Tibial artery (tissue), 4 donors: ENCODE measurements at regions not wholly inside any gene's neighbourhood (a gene's known extent, or its start where the extent isn't known, plus 50 kb on each side); places are given as distances from the start of the nearest gene placed in this dataset.

ENCODE experiments used
- DNase-seq, 2 donors: peaks; one replicate each; pipeline ENCODE4 v3.0.0-alpha.2; 2019
- H3K27ac ChIP-seq, 2 donors: fragments of 200-600 bp; sonication (generic) in 1 of 2; 1 replicate in 1 of 2; 2 replicates in 1 of 2; pipeline ENCODE4 v1.5.1; 2018 to 2019; ENCODE audit warnings: mild to moderate bottlenecking in 1 of 2
- H3K27me3 ChIP-seq, 2 donors: fragments of 200-600 bp; sonication (generic) in 1 of 2; one replicate each; pipeline versions ENCODE4 v1.5.1 to v1.6.0; 2016 to 2019
- H3K36me3 ChIP-seq, 3 donors: fragments of 200-600 bp; sonication (generic) in 2 of 3; one replicate each; pipeline ENCODE4 v1.5.1; 2016 to 2019; ENCODE audit warnings: mild to moderate bottlenecking in 2 of 3
- H3K4me1 ChIP-seq, 4 donors: fragments of 200-600 bp; sonication (generic) in 2 of 4; 1 replicate in 3 of 4; 2 replicates in 1 of 4; pipeline ENCODE4 v1.5.1; 2016 to 2019
- H3K4me3 ChIP-seq, 2 donors: fragments of 200-600 bp; sonication (generic) in 1 of 2; 1 replicate in 1 of 2; 2 replicates in 1 of 2; pipeline ENCODE4 v1.5.1; 2018 to 2019; ENCODE audit warnings: mild to moderate bottlenecking in 2 of 2
- H3K9me3 ChIP-seq, 3 donors: fragments of 200-600 bp; sonication (generic) in 1 of 3; one replicate each; pipeline ENCODE4 v1.5.1; 2016 to 2019
- intact Hi-C: fragments of 100-400 bp; cut with DNase I; formaldehyde crosslinking; loops from one replicate; pipeline ENCODE4 v1.15.0; 2023; ENCODE audit warnings: low total_unique reads
- TF ChIP-seq, protein P1 (sequence below), 2 experiments: fragments of 200-600 bp in 1 of 2; fragments of 450-650 bp in 1 of 2; IDR thresholded peaks; one replicate each; pipeline ENCODE4 v1.5.1; 2017 to 2019; ENCODE audit warnings: antibody characterized with exemption in 2 of 2, mild to moderate bottlenecking in 1 of 2, moderate library complexity in 1 of 2

DNA sequence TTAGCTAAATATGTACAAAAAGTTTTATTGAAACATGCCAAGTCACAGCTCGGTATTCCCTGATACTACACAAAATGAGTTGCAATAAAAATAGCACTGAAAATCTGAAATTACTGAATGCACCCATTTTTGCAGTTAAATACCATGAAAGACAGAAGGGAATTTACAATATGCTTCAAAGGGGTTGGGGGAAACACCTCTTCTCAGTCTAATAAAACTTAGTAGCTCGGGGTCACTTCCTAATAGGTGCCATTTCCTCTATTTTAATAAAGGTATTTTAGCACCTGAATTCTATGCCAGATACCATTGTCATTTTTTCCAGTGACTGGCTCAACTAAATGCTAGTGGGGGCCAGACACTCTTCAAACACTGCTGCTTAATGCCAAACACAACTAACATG, 204.1 kb upstream of the MEF2C start:
- no peak for DNase-seq
- Histone ChIP-seq H3K27ac (peak overlapping the region; percentile 71 to 75), H3K4me1 (peaks cover 0 to 24% (median 17%) of the 10 kb centered on the region in 4 donors), H3K9me3 (no peaks in the 10 kb centered on the region), H3K27me3 (no peaks in the 10 kb centered on the region), H3K4me3 (no peak overlapping the region), H3K36me3 (no peaks in the 10 kb centered on the region)
- TF ChIP-seq, protein P1, sequence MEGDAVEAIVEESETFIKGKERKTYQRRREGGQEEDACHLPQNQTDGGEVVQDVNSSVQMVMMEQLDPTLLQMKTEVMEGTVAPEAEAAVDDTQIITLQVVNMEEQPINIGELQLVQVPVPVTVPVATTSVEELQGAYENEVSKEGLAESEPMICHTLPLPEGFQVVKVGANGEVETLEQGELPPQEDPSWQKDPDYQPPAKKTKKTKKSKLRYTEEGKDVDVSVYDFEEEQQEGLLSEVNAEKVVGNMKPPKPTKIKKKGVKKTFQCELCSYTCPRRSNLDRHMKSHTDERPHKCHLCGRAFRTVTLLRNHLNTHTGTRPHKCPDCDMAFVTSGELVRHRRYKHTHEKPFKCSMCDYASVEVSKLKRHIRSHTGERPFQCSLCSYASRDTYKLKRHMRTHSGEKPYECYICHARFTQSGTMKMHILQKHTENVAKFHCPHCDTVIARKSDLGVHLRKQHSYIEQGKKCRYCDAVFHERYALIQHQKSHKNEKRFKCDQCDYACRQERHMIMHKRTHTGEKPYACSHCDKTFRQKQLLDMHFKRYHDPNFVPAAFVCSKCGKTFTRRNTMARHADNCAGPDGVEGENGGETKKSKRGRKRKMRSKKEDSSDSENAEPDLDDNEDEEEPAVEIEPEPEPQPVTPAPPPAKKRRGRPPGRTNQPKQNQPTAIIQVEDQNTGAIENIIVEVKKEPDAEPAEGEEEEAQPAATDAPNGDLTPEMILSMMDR (IDR thresholded peaks at IDR 0.05) = no peak
- intact Hi-C loops = no loop called here

DNA sequence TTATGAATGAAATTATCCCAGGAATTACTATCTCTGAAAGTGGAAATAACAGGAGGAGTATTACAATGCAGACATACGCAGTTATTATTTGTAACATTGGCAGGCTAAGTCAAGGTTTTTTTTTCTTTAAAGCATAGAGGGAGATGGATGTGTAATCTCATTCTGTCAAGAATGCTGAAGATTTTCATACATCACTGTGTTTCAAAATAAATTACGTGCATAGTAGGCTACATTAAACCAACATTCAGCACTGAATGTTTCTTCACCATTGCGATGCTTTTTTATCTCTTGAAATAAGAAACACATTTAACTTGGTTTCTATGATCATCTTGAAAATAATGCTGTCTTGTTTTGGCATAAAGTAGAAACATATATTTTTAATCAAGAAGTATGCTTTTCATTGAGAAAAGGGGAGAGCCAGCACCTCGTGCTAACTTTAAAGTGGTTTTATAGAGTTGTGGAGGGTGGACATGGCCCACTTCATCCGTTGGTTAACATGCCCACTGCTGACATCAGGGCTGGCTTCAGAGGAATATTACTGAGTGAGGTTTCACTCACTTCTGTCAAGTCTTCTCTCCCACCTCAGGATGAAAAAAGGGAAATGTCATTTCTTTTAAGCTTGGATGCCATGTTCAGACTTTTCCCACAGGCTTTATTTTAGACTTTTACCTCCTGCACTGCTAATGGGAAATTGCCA, 203.6 kb upstream of the MEF2C start:
- Histone ChIP-seq H3K4me3 (no peak overlapping the region), H3K27me3 (no peaks in the 10 kb centered on the region), H3K4me1 (peaks cover 0 to 24% (median 17%) of the 10 kb centered on the region in 4 donors), H3K36me3 (no peaks in the 10 kb centered on the region), H3K9me3 (no peaks in the 10 kb centered on the region), H3K27ac (peak overlapping the region; percentile 71 to 75)
- TF ChIP-seq, protein P1 (IDR thresholded peaks at IDR 0.05) = no peak
- intact Hi-C loops = no loop called here
- DNase-seq = no peak

DNA sequence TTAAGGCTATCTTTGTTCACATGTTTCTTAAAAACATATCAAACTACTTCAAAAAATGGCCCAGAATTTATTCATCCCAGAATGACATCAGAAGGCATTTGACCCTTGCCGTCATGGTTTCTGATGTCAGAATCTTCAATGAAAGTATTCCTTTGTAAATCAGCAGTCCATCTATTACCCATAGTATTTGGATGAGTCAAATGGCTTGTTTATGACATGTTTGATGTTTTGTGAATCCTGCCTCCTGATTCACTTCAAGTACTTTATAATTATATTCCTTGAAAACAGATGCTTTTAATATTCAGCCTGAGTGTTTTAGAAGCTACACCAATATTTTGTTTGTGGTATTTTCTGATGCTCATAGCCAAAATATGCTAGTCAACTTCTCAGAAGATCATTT, 200.8 kb upstream of the MEF2C start:
- no peaks in the 10 kb centered on the region for H3K36me3 ChIP-seq
- H3K27ac ChIP-seq = no peak overlapping the region
- peaks cover 0 to 22% (median 17%) of the 10 kb centered on the region in 4 donors for H3K4me1 ChIP-seq
- no peak for DNase-seq
- H3K4me3 ChIP-seq = no peak overlapping the region
- no peaks in the 10 kb centered on the region for H3K9me3 ChIP-seq
- intact Hi-C loops = no loop called here
- no peaks in the 10 kb centered on the region for H3K27me3 ChIP-seq
- TF ChIP-seq, protein P1 (IDR thresholded peaks at IDR 0.05) = no peak

DNA sequence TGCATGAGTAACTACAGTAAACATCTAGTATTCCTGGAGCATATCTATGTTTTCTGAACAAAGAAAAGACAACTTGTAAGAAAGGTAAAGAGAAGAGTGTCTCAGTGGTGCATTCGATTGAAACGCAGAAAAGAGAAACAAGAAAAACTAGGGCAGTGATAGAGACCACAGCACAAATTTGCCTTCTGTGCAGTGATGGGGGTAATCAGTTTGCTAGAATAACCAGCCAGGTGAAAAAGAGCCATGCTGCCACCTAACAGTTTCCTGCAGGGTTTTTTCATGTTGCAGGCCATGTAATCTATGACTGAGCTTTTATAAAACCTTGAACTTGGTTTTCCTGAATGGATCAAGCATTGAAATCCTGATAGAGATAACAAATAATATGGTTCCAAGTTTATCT, 198.4 kb upstream of the MEF2C start:
- intact Hi-C loops = no loop called here
- Histone ChIP-seq H3K27ac (no peak overlapping the region), H3K36me3 (no peaks in the 10 kb centered on the region), H3K9me3 (no peaks in the 10 kb centered on the region), H3K4me3 (no peak overlapping the region), H3K27me3 (no peaks in the 10 kb centered on the region), H3K4me1 (no peaks in the 10 kb centered on the region)
- DNase-seq = no peak
- TF ChIP-seq, protein P1 (IDR thresholded peaks at IDR 0.05) = no peak

DNA sequence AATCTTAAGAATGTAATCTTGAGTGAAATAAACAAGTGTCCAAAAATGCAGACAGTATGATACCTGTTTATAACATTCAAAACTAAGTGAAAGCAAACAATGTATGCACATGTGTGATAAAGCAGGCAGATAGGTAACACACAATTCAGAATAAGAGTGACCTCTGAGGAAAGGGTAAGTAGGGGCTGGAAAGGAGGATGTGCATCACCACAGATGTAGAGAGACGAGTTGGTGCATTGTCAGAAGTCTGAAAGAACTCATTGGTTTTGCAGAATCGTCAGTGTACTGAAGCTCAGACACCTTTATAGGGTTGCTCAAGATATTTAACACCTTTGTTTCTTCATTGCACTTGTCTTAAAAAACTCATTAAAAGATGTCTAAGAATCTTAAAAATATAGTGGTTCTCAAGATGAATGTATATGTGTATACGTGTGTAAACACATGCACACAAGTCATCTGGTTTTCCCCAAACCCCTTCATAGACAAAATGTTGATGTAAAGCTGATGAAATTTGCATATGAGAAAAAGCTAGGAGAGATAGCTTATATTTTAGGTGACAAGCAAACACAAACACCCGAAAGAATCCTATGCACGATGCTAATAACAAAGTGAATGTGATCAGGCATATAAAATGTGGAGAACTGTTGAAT, 197.6 kb upstream of the MEF2C start:
- TF ChIP-seq, protein P1 (IDR thresholded peaks at IDR 0.05) = no peak
- no peak for DNase-seq

More for the DNA sequence above, 197.6 kb upstream of the MEF2C start:
- no peaks in the 10 kb centered on the region for H3K9me3 ChIP-seq
- H3K4me1 ChIP-seq = no peaks in the 10 kb centered on the region
- no peak overlapping the region for H3K4me3 ChIP-seq
- no peaks in the 10 kb centered on the region for H3K27me3 ChIP-seq
- intact Hi-C loops = no loop called here
- H3K27ac ChIP-seq = no peak overlapping the region
- no peaks in the 10 kb centered on the region for H3K36me3 ChIP-seq
